Liver (tissue), 3 donors: ENCODE measurements at regions not wholly inside any gene's neighbourhood (a gene's known extent, or its start where the extent isn't known, plus 50 kb on each side); places are given as distances from the start of the nearest gene placed in this dataset.

ENCODE experiments used
- CTCF ChIP-seq: fragments of 150-350 bp; IDR thresholded peaks from 2 replicates; pipeline ENCODE4 v1.5.1; 2017; ENCODE audit warnings: improper control_type of control experiment, low read depth, low read length; ENCODE audit not compliant: missing input control
- MAX ChIP-seq: IDR thresholded peaks from 2 replicates; pipeline ENCODE4 v1.6.1; 2016; ENCODE audit warnings: antibody characterized with exemption
- REST ChIP-seq: IDR thresholded peaks from 2 replicates; pipeline ENCODE4 v1.6.1; 2016; ENCODE audit warnings: antibody characterized with exemption, mild to moderate bottlenecking
- RXRA ChIP-seq, 2 donors: IDR thresholded peaks; 2 replicates each; pipeline ENCODE4 v1.6.1; 2017 to 2018; ENCODE audit warnings: antibody characterized with exemption in 2 of 2, mild to moderate bottlenecking in 1 of 2
- YY1 ChIP-seq: IDR thresholded peaks from 2 replicates; pipeline ENCODE4 v1.6.1; 2016; ENCODE audit warnings: antibody characterized with exemption, mild to moderate bottlenecking
- ZBTB33 ChIP-seq: IDR thresholded peaks from 2 replicates; pipeline ENCODE4 v1.6.1; 2016; ENCODE audit warnings: antibody characterized with exemption
- donor health status: healthy.
- donor health status: healthy.

GRCh38 chr3:81861593-81861992 is 100.1 kb upstream of the GBE1 start:
- TF ChIP-seq CTCF (no peak), YY1 (no peak), RXRA (IDR thresholded peaks at IDR 0.05) (no peak), MAX (no peak), ZBTB33 (no peak), REST (no peak)
